A673 (cell line): ENCODE measurements at regions not wholly inside any gene's neighbourhood (a gene's known extent, or its start where the extent isn't known, plus 50 kb on each side); places are given as distances from the start of the nearest gene placed in this dataset.

ENCODE experiments used
- BruUV-seq: library from RNA; stranded (reverse); fragments of 400-500 nt; replicated peaks from 2 replicates; lab custom pipeline; 2021; lab: Mats Ljungman, UMichigan
- CTCF ChIA-PET: fragments of 300-600 bp; sonication (Branson Sonifier 250); formaldehyde crosslinking; loops from one replicate; lab custom pipeline; 2022; ENCODE audit warnings: antibody characterized with exemption; lab: Charles Lee
- POLR2A ChIA-PET: fragments of 300-600 bp; sonication (Branson Sonifier 250); formaldehyde crosslinking; loops from one replicate; lab custom pipeline; 2022; ENCODE audit warnings: antibody characterized with exemption; ENCODE audit not compliant: low non-redundant PET; lab: Charles Lee
- DNase-seq: peaks from one replicate; pipeline ENCODE4 v3.0.0-alpha.2; 2015; ENCODE audit warnings: low spot score
- H3K27ac ChIP-seq: fragments of 200-600 bp; sonication (generic); 2 replicates; pipeline ENCODE4 v1.5.1; 2016; ENCODE audit warnings: mixed run types, low read depth, mild to moderate bottlenecking, mixed read lengths, antibody characterized with exemption, low read length; ENCODE audit not compliant: poor library complexity, severe bottlenecking
- H3K27me3 ChIP-seq: fragments of 200-600 bp; sonication (generic); replicated peaks from 2 replicates; pipeline ENCODE4 v1.6.1; 2017; ENCODE audit warnings: mixed run types, low read depth, mild to moderate bottlenecking, mixed read lengths, antibody characterized with exemption, low read length; ENCODE audit not compliant: insufficient read depth, poor library complexity
- H3K36me3 ChIP-seq: fragments of 200-600 bp; sonication (generic); 2 replicates; pipeline ENCODE4 v1.6.1; 2016; ENCODE audit warnings: mixed run types, mild to moderate bottlenecking, mixed read lengths, antibody characterized with exemption, low read length; ENCODE audit not compliant: insufficient read depth, poor library complexity, severe bottlenecking
- H3K4me1 ChIP-seq: fragments of 200-600 bp; sonication (generic); 2 replicates; pipeline ENCODE4 v1.6.1; 2017; ENCODE audit warnings: mixed run types, mild to moderate bottlenecking, mixed read lengths, antibody characterized with exemption, low read length; ENCODE audit not compliant: insufficient read depth, poor library complexity, severe bottlenecking
- H3K4me3 ChIP-seq: fragments of 200-600 bp; sonication (generic); 2 replicates; pipeline ENCODE4 v1.5.1; 2016; ENCODE audit warnings: low read depth, mixed run types, mild to moderate bottlenecking, mixed read lengths, low read length; ENCODE audit not compliant: poor library complexity, severe bottlenecking
- H3K9me3 ChIP-seq: fragments of 200-600 bp; sonication (generic); 2 replicates; pipeline ENCODE4 v1.6.1; 2016; ENCODE audit warnings: mixed run types, low read depth, mild to moderate bottlenecking, mixed read lengths, antibody characterized with exemption, low read length; ENCODE audit not compliant: poor library complexity, severe bottlenecking
- CTCF ChIP-seq: fragments of 300-800, 200-600 bp; sonication (generic); conservative IDR thresholded peaks from 2 replicates; pipeline ENCODE4 v1.5.1; 2017; ENCODE audit warnings: low read depth, mild to moderate bottlenecking, antibody characterized with exemption, low read length, moderate library complexity, mixed read lengths
- EZH2 ChIP-seq: fragments of 200-600 bp; sonication (generic); IDR thresholded peaks from 2 replicates; pipeline ENCODE4 v1.6.1; 2017; ENCODE audit warnings: borderline replicate concordance, low read depth, mild to moderate bottlenecking, mixed read lengths, antibody characterized with exemption, low read length; ENCODE audit not compliant: poor library complexity, severe bottlenecking
- intact Hi-C: fragments of 100-400 bp; cut with micrococcal nuclease; formaldehyde crosslinking; loops from one replicate; pipeline ENCODE4 v1.10.0; 2022; ENCODE audit not compliant: unreplicated experiment

DNA sequence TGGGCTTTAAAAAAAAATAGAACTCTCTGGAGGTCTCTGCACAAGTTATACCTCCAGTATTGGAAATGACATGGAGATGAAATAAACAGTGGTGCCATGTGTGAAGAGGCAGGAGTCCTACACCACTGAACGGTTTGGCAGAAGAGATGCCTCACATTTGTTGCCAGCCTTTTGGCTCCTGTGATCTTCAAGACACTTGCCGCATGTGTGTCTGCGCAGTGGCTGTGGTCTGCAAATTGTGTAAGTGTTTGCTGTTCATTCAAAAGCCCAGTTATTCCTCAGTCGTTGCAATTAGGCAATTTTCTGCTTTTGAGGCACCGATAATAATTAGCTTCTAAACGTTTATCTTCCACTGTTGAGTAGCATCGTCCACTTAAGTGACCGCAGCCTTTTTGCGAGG is 319.1 kb downstream of the BRD1 start:
- TF ChIP-seq EZH2 (no peak), CTCF (no peak)
- no peak overlapping the region for H3K4me3 ChIP-seq
- CTCF ChIA-PET: no interaction called here
- no peaks in the 10 kb centered on the region for H3K27me3 ChIP-seq
- no peaks in the 10 kb centered on the region for H3K4me1 ChIP-seq
- no TSS peak for BruUV-seq
- H3K36me3 ChIP-seq: no peaks in the 10 kb centered on the region
- POLR2A ChIA-PET: no interaction called here
- no peaks in the 10 kb centered on the region for H3K9me3 ChIP-seq
- intact Hi-C loops: no loop called here
- no peak for DNase-seq
- H3K27ac ChIP-seq: no peak overlapping the region

- H3K27me3 ChIP-seq: no peaks in the 10 kb centered on the region
- CTCF ChIA-PET: no interaction called here
- H3K27ac ChIP-seq: no peak overlapping the region
- no peaks in the 10 kb centered on the region for H3K36me3 ChIP-seq
- no peak overlapping the region for H3K4me3 ChIP-seq
- no peaks in the 10 kb centered on the region for H3K4me1 ChIP-seq
- no peaks in the 10 kb centered on the region for H3K9me3 ChIP-seq
- BruUV-seq: no TSS peak
- POLR2A ChIA-PET: no interaction called here
- intact Hi-C loops: no loop called here
- DNase-seq: no peak
- TF ChIP-seq CTCF (no peak), EZH2 (no peak)
These were observed 319.9 kb downstream of the BRD1 start for GRCh38 chr22:49507607-49508292.

DNA sequence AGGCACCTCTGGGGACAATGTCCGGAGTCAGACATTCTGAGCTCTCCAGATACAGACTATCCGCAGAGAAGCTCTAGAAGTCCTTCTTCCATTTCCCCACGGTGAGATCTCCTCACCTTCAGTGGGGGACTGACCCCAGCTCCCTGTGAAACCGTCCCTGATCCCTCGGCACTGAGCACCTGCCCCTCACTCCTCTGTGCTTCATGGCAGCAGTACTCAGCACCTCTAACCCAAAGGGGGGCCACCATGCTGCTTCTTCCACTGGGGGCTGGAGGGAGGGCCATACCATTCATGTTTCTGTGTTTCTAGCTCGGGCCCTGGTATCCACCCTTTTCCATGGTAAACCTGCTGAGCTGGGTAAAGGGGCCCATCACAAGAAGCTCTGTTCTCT is 321.7 kb downstream of the BRD1 start:
- intact Hi-C loops: no loop called here
- POLR2A ChIA-PET: no interaction called here
- CTCF ChIA-PET: no interaction called here
- no peak overlapping the region for H3K4me3 ChIP-seq
- no peaks in the 10 kb centered on the region for H3K36me3 ChIP-seq
- TF ChIP-seq EZH2 (no peak), CTCF (no peak)
- no TSS peak for BruUV-seq
- no peaks in the 10 kb centered on the region for H3K4me1 ChIP-seq
- H3K9me3 ChIP-seq: no peaks in the 10 kb centered on the region
- H3K27ac ChIP-seq: no peak overlapping the region
- no peaks in the 10 kb centered on the region for H3K27me3 ChIP-seq
- DNase-seq: no peak
